WI38 (cell line): ENCODE measurements at regions not wholly inside any gene's neighbourhood (a gene's known extent, or its start where the extent isn't known, plus 50 kb on each side); places are given as distances from the start of the nearest gene placed in this dataset.

Experiments used
- H3K4me3 ChIP-seq: 2 replicates; pipeline ENCODE4 v1.5.1; 2011; ENCODE audit warnings: low read depth, mild to moderate bottlenecking, control low read depth, low read length
- CTCF ChIP-seq: IDR thresholded peaks from 2 replicates; pipeline ENCODE4 v1.5.1; 2012; ENCODE audit warnings: low read depth, mild to moderate bottlenecking, control low read depth, low read length

GRCh38 chr6:92521553-92521952 is 897.8 kb downstream of the EPHA7 start:
- no peak for TF ChIP-seq CTCF
- no peak overlapping the region for H3K4me3 ChIP-seq

DNA sequence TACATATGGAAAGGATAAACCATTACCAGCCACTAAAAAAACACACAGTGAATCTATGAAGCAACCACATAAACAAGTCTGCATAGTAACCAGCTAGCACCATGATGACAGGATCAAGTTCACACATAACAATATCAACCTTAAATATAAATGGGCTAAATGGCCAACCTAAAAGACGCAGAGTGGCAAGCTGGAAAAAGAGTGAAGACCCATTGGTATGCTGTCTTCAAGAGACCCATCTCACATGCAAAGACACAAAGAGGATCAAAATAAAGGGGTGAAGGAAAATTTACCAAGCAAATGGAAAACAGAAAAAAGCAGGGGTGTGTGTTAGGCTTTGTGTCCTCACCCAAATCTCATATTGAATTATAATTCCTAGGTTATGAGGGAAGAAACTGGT is 909.2 kb downstream of the EPHA7 start:
- no peak overlapping the region for H3K4me3 ChIP-seq
- TF ChIP-seq CTCF = no peak

GRCh38 chr6:92507552-92507951 is 911.8 kb downstream of the EPHA7 start:
- no peak overlapping the region for H3K4me3 ChIP-seq
- TF ChIP-seq CTCF = no peak

- no peak overlapping the region for H3K4me3 ChIP-seq
- no peak for TF ChIP-seq CTCF
Measured at GRCh38 chr6:92504509-92504908, 914.9 kb downstream of the EPHA7 start.

DNA sequence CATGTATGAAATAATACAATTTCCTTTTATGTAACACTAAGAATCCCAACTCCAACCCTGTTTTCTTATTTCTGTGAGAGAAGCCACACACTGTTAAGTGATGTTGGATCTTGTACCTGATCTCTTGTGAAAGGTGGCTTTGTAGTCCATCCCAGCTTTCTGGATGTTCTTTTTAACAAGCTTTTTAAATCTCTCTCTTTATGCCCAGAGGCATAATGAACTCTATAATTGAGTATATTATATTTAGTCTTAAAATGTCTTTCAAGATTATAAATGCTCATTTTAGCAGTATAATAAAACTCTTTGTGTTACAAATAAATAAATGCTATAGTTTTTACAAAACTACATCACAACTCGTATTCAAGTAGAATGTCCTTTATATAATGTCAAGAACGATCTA is 922.1 kb downstream of the EPHA7 start:
- no peak overlapping the region for H3K4me3 ChIP-seq
- no peak for TF ChIP-seq CTCF

- no peak for TF ChIP-seq CTCF
Measured at GRCh38 chr6:92496527-92496926, 922.8 kb downstream of the EPHA7 start.

DNA sequence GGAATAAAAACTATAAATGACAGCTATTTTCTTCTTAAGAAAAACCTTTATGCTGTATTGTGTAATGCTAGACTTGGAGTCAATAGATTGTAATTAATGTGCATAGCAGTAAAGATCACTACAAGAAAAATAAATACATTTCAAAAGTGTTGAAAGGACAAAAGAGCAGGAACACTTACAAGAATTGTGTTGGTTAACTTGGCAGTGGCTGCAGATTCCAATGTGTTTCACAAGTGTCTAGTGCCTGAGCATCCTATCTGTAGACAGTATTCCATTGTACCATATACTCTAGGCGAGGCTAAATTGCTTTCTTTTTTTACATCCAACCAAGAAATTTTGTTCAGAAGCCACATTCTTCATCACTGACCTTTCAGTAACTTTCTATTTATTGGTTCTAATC is 924.1 kb downstream of the EPHA7 start:
- no peak overlapping the region for H3K4me3 ChIP-seq
- no peak for TF ChIP-seq CTCF

More at GRCh38 chr6:92496527-92496926, 922.8 kb downstream of the EPHA7 start:
- no peak overlapping the region for H3K4me3 ChIP-seq
